LNCAP (cell line): ENCODE measurements at regions not wholly inside any gene's neighbourhood (a gene's known extent, or its start where the extent isn't known, plus 50 kb on each side); places are given as distances from the start of the nearest gene placed in this dataset.

ENCODE experiments used
- CTCF ChIP-seq: fragments of 450-650 bp; IDR thresholded peaks from 2 replicates; pipeline ENCODE4 v1.5.1; 2017; ENCODE audit warnings: mild to moderate bottlenecking

DNA sequence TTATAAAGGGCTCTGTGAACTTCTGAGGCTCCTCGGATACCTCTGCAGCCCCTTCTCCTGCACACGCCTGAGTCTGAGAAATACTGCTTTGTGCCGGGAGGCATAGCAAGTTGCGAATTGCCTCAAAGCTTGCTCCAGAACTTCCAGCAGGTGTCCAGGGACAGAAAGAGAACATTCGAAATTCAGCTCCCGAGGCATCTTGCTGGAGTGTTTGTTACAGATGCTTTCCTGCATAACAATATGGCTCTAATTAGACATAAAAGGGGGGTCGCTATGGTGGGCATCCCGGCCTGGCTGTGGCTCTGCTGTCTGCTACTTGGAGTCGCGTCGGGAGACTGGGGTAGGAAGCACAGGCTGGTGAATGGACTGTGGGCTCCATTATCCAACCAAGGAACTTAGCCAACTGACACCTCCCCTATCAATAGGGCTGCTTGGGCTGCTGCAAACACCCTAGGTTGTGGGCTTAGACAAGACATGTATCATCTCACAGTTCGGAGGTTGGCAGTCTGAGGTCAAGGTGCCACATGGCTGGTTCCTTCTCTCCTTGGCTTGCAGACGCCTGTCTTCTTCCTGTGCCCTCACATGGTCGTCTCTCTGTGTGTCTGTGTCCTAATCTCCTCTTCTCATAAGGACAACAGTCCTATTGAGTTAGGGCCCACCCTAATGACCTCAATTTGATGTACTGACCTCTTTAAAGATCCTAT, 607.0 kb downstream of the NPHP4 start:
- no peak for TF ChIP-seq CTCF

DNA sequence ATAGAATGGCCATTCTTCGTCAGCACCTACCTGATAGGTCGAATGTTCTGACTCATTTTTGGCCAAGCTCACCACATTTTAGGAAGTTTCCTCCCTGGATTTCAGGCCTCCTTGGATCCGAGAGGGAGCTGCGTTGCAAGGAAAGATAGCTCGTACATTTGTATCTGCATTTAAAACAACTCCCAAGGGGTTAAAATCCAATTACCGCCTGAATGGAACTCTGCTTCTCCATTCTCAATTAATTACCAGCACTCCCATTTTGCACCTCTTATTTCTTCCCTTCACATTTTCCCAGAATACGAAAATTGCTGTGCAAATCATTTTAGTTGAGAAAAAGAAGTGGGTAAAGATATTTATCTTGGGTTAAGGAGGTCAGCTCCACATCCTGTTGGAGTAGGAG, 610.7 kb downstream of the NPHP4 start:
- TF ChIP-seq CTCF: no peak

DNA sequence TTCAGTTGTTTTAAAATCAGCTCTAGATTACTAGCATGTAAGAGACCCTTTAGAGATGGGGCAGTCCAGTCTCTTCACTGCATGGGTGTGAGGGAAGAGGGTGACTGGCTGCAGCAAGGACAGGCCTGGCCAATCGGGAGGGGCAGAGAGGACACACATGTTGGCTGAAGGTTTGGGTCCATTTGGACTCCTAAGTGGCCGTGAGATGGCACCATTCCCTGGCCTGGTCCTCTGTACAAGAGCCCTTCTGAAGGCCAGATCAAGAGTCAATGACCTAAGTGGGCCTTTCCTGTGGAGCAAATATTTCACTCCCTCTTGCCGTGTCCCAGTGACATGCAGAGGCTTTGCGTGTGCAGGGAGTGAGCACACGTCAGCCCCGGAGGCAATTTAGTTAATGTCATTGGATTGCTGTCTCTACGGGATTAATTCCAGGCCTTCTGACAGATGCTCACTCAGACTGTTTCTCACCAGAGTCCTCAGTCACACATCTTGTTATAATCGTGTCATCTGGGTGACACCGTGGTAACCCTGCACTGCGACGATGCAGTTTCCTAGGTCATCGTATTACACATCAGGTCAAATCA, 613.0 kb downstream of the NPHP4 start:
- TF ChIP-seq CTCF: no peak

- TF ChIP-seq CTCF: no peak
These were observed 615.5 kb downstream of the NPHP4 start for GRCh38 chr1:5376538-5377247.

GRCh38 chr1:5375481-5375880, 616.7 kb downstream of the NPHP4 start:
- TF ChIP-seq CTCF: no peak

DNA sequence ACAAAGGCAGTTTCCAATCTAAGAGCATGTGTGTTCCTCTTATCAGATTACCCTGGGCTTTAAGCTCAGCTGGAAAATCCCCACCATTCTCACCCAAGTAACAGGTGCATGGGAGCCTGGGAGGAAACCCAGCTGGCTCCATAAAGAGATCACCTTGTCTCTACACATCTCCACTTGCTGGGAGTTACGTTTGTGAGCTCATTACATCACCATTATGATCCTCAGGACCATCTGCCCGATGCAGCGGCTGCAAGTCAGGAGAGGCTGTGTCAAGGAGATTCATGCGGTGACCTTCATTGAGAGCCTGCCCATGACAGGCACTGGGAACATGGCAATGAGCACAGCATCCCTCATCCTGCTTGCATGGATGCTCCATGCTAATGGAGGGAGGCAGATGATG, 618.0 kb downstream of the NPHP4 start:
- TF ChIP-seq CTCF: no peak

GRCh38 chr1:5373281-5373680, 618.9 kb downstream of the NPHP4 start:
- no peak for TF ChIP-seq CTCF
